AG04450 (cell line): ENCODE measurements at regions not wholly inside any gene's neighbourhood (a gene's known extent, or its start where the extent isn't known, plus 50 kb on each side); places are given as distances from the start of the nearest gene placed in this dataset.
A peak's percentile ranks its signal among the peaks of the same experiment; 100 is the strongest.

Experiments used
- CTCF ChIA-PET: fragments of 300-600, 350-600 bp; formaldehyde crosslinking; extraction: SDS; loops from one replicate; lab custom pipeline; 2022; ENCODE audit warnings: antibody characterized with exemption, inconsistent platforms; lab: Charles Lee
- POLR2A ChIA-PET: fragments of 350-600 bp; formaldehyde crosslinking; extraction: SDS; loops from one replicate; lab custom pipeline; 2021; ENCODE audit warnings: antibody characterized with exemption, inconsistent platforms; lab: Yijun Ruan, JAX
- DNase-seq: peaks from one replicate; pipeline ENCODE4 v3.0.0-alpha.2; 2011; ENCODE audit warnings: low read depth, low spot score
- H3K27ac ChIP-seq: one replicate; pipeline ENCODE4 v1.5.1; 2012; ENCODE audit warnings: low read depth, low read length, control low read depth
- H3K27me3 ChIP-seq: one replicate; pipeline ENCODE4 v1.6.0; 2012; ENCODE audit warnings: low read length; ENCODE audit not compliant: control insufficient read depth, insufficient read depth
- H3K4me3 ChIP-seq: 2 replicates; pipeline ENCODE4 v1.5.1; 2011; ENCODE audit warnings: mild to moderate bottlenecking, low read depth, low read length, control low read depth
- H3K9me3 ChIP-seq: 2 replicates; pipeline ENCODE4 v1.5.1; 2012; ENCODE audit warnings: low read length; ENCODE audit not compliant: control insufficient read depth, insufficient read depth
- CTCF ChIP-seq: IDR thresholded peaks from 2 replicates; pipeline ENCODE4 v1.5.1; 2011; ENCODE audit warnings: low read depth, low read length, control low read depth, inconsistent platforms

GRCh38 chr20:1845163-1845523 lies 50.1 kb upstream of the SIRPA start:
- H3K27me3 ChIP-seq: no peaks in the 10 kb centered on the region
- peak overlapping the region; percentile 97 for H3K27ac ChIP-seq
- TF ChIP-seq CTCF: no peak
- H3K4me3 ChIP-seq: no peak overlapping the region
- DNase-seq: no peak
- ChIA-PET CTCF (no interaction called here), POLR2A (interaction anchor here (0.6 to 1.7 kb wide), 6 partner anchors 13 to 934 kb away, joined by 3 to 10 read pairs (median 3); no protein-coding TSS in a partner anchor)
- no peaks in the 10 kb centered on the region for H3K9me3 ChIP-seq

- H3K9me3 ChIP-seq: no peaks in the 10 kb centered on the region
- peak overlapping the region; percentile 97 for H3K27ac ChIP-seq
- H3K27me3 ChIP-seq: no peaks in the 10 kb centered on the region
- POLR2A ChIA-PET: interaction anchor here (0.8 to 1.7 kb wide), 5 partner anchors 12 to 67 kb away, joined by 3 to 10 read pairs (median 3); no protein-coding TSS in a partner anchor
- CTCF ChIA-PET: no interaction called here
- peak; percentile 93 for DNase-seq
- TF ChIP-seq CTCF: no peak
- H3K4me3 ChIP-seq: no peak overlapping the region
Observed at GRCh38 chr20:1844325-1845162, 50.7 kb upstream of the SIRPA start.

- ChIA-PET CTCF (interaction anchor here (0.7 kb wide), 1 partner anchor 65 kb away, joined by 3 read pairs; no protein-coding TSS in a partner anchor), POLR2A (no interaction called here)
- no peak overlapping the region for H3K4me3 ChIP-seq
- no peaks in the 10 kb centered on the region for H3K27me3 ChIP-seq
- TF ChIP-seq CTCF: no peak
- no peak overlapping the region for H3K27ac ChIP-seq
- no peaks in the 10 kb centered on the region for H3K9me3 ChIP-seq
- DNase-seq: no peak
Observed at GRCh38 chr20:1842281-1842680, 52.9 kb upstream of the SIRPA start.

GRCh38 chr20:1841554-1842140 lies 53.6 kb upstream of the SIRPA start:
- no peak overlapping the region for H3K27ac ChIP-seq
- DNase-seq: no peak
- H3K4me3 ChIP-seq: no peak overlapping the region
- POLR2A ChIA-PET: no interaction called here
- no peaks in the 10 kb centered on the region for H3K27me3 ChIP-seq
- CTCF ChIA-PET: interaction anchor here (1.1 kb wide), 1 partner anchor 39 kb away, joined by 3 read pairs; no protein-coding TSS in a partner anchor
- no peak for TF ChIP-seq CTCF
- no peaks in the 10 kb centered on the region for H3K9me3 ChIP-seq
